MV-4-11 (cell line): ENCODE measurements at regions not wholly inside any gene's neighbourhood (a gene's known extent, or its start where the extent isn't known, plus 50 kb on each side); places are given as distances from the start of the nearest gene placed in this dataset.

Experiments used
- DNase-seq: peaks from one replicate; lab custom pipeline; 2025; lab: John Stamatoyannopoulos, UW

DNA sequence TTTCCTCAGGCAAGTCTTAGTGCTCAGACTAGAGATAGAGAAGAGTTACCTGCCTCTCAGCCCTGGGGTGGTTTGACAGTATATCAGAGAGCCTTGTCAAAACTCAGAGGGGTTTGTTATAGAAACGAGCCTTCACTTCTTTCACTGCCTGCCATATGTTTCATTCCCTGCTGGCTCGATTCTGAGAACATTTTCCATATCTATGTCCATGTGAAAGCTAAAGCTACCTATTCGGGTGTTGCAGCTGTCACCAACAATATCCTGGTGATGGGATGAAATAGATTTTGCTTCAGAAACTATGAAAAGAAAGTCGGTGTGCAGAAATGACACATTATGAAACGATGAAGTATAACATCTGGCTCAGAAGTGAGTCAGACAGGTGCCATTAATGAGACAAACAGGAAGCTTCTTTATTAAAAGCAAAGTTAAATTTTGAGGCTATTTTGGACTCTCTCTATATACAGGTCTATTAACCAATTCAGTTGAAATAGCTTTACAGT lies 56.1 kb upstream of the TANK start:
- no peak for DNase-seq

DNA sequence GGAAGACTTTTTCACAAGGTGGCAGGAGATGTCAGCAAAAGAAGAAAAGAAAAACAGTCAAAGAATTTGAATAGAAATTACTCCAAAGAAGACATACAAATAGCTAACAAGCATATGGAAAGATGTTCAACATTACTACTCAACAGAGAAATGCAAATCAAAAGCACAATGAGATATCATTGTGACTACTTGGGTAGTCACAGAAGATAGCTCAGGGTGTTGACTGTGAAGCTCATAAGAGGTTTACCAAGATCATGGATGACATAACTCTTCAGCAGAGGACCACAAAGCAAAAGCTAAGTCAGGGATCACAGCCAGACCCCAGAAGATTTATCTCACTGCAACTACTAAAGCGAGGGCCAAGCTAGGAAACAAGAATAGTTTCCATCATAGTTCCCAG lies 53.0 kb upstream of the TANK start:
- no peak for DNase-seq
